ENCODE measurements at regions not wholly inside any gene's neighbourhood (a gene's known extent, or its start where the extent isn't known, plus 50 kb on each side); places are given as distances from the start of the nearest gene placed in this dataset.

DNA sequence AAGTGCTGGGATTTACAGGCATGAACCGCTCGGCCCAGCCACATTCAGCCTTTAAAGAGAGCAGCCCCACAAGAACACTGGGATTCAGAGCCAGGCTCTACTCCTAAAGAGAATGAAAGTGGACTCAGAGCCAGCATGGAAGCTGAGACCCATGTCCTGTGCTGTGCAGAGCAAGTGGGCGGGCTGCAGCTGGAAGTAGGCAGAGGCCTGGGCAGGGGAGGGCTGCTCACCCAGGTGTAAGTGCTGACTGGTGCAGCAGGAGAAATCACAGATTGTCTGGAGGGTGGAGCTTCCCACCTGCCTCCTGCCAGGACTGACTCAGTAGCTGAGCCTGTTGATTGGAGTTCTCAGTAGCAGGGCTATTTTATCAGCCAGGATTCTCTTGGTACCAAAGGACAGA is 178.7 kb downstream of the KATNIP start (continued):
- no peak for TF ChIP-seq STAT6 (CRISPR knock-in tag; IDR thresholded peaks at IDR 0.05; ENCODE audit: borderline replicate concordance)
- no peak for TF ChIP-seq ZNF674 (CRISPR knock-in tag; IDR thresholded peaks at IDR 0.05; ENCODE audit: low read depth)
- TF ChIP-seq ZFP41 (CRISPR knock-in tag; IDR thresholded peaks at IDR 0.05; ENCODE audit: borderline replicate concordance) = no peak
- TF ChIP-seq NKX3-1 (CRISPR knock-in tag; IDR thresholded peaks at IDR 0.05) = no peak
- TF ChIP-seq CBFB (CRISPR knock-in tag; IDR thresholded peaks at IDR 0.05) = no peak
- no peak for TF ChIP-seq ZBTB20 (CRISPR knock-in tag; IDR thresholded peaks at IDR 0.05; ENCODE audit: borderline replicate concordance, low read depth)

- in situ Hi-C loops (cut with HindIII; ENCODE audit: extremely low pct_ligation_motif_present, low pct_unique_long_range_greater_than_20kb) (no loop called here), intact Hi-C loops (cut with micrococcal nuclease; ENCODE audit: unreplicated experiment) (no loop called here)
- POLR2A ChIA-PET = no interaction called here
- Histone ChIP-seq H3K27me3 (ENCODE audit: control insufficient read depth in 1 of 2, insufficient read depth in 2 of 2, low read length in 2 of 2) (no peaks in the 10 kb centered on the region), H3K4me3 (replicated peaks in 1 of 3; ENCODE audit: insufficient read depth in 1 of 3, low read depth in 2 of 3, low read length in 3 of 3) (no peak overlapping the region), H3K9me3 (ENCODE audit: low read length) (no peaks in the 10 kb centered on the region), H3K27ac (ENCODE audit: extremely low read length, insufficient read depth, low read length) (no peak overlapping the region), H3K4me1 (ENCODE audit: insufficient read depth, low read length) (no peaks in the 10 kb centered on the region), H3K4me2 (ENCODE audit: low read depth, low read length) (no peak overlapping the region), H3K36me3 (replicated peaks in 1 of 2; ENCODE audit: control insufficient read depth in 1 of 2, insufficient read depth in 2 of 2, low read length in 2 of 2) (peaks cover 0 to 5% of the 10 kb centered on the region in 2 experiments; a peak in 3 of 5 replicates), H2AFZ (ENCODE audit: low read length) (no peak overlapping the region), H4K20me1 (ENCODE audit: insufficient read depth, low read length) (no peaks in the 10 kb centered on the region), H3K9ac (ENCODE audit: insufficient read depth, low read depth, low read length) (no peak overlapping the region), H3K79me2 (ENCODE audit: insufficient read depth, low read length) (no peaks in the 10 kb centered on the region)
- FAIRE-seq = no peak
- no TSS peak for BruUV-seq (replicated peaks)
- no peak for TF ChIP-seq CENPX (CRISPR knock-in tag; IDR thresholded peaks at IDR 0.05)
- no peak for TF ChIP-seq HIC2 (CRISPR knock-in tag; IDR thresholded peaks at IDR 0.05; ENCODE audit: low read depth)
- TF ChIP-seq, protein P1, sequence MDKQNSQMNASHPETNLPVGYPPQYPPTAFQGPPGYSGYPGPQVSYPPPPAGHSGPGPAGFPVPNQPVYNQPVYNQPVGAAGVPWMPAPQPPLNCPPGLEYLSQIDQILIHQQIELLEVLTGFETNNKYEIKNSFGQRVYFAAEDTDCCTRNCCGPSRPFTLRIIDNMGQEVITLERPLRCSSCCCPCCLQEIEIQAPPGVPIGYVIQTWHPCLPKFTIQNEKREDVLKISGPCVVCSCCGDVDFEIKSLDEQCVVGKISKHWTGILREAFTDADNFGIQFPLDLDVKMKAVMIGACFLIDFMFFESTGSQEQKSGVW (CRISPR knock-in tag; IDR thresholded peaks at IDR 0.05; ENCODE audit: borderline replicate concordance) = no peak
- no peak for TF ChIP-seq REL (CRISPR knock-in tag; conservative IDR thresholded peaks at IDR 0.05)
- TF ChIP-seq ELF1 (CRISPR knock-in tag; IDR thresholded peaks at IDR 0.05) = no peak
- no peak for TF ChIP-seq ZNF382 (CRISPR knock-in tag; IDR thresholded peaks at IDR 0.05; ENCODE audit: borderline replicate concordance)
- CTCF ChIA-PET (ENCODE audit: low intra/inter-chr PET ratio, low total read pairs) = no interaction called here
- ATAC-seq = no peak
- DNase-seq (ENCODE audit: low spot score) = no peak
- 93% methylated on average over 10 of the region's 10 CpGs for WGBS (ENCODE audit: low lambda C conversion rate)
Measured at GRCh38 chr16:27729516-27730304, 179.8 kb downstream of the KATNIP start.

All from HepG2 (cell line).